ENCODE measurements at regions not wholly inside any gene's neighbourhood (a gene's known extent, or its start where the extent isn't known, plus 50 kb on each side); places are given as distances from the start of the nearest gene placed in this dataset.
"Not testable (repeated sequence)": the region's sequence is repeated elsewhere in the genome, so short reads cannot be mapped to it uniquely, and the experiment has no call there.

DNA sequence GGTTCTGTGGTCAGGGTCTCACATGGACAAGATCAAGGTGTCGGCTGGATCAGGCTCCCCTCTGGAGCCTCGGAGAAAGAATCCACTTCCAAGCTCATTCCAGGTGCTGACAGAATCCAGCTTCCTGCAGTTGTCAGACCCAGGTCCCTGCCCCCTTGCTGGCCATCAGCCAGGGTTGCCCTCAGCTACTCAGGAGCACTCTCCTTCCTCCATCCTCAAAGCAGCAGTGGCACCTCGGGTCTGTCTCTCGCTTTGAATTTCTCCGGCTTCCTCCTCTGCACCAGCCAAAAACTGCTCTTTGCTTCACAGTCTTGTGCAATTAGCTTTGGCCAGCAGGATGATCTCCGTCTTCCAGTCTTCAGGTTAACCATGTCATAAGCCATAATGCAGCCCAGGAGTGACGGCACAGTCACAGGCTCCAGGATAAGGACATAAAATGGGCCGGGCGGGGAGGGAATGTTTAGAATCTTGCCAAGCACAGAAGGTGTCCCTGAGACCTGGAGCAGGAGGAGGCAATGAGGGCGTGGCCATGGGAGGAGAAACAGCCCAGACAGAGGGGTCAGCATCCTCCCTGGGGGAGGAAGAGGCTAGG, 79.4 kb upstream of the SLC25A33 start:
- DNase-seq (ENCODE audit: low read depth in 4 of 4, low spot score in 3 of 4), result no peak

GRCh38 chr1:9465640-9466039, 73.6 kb upstream of the SLC25A33 start:
- no peak for DNase-seq (ENCODE audit: low read depth in 4 of 4, low spot score in 3 of 4)

DNA sequence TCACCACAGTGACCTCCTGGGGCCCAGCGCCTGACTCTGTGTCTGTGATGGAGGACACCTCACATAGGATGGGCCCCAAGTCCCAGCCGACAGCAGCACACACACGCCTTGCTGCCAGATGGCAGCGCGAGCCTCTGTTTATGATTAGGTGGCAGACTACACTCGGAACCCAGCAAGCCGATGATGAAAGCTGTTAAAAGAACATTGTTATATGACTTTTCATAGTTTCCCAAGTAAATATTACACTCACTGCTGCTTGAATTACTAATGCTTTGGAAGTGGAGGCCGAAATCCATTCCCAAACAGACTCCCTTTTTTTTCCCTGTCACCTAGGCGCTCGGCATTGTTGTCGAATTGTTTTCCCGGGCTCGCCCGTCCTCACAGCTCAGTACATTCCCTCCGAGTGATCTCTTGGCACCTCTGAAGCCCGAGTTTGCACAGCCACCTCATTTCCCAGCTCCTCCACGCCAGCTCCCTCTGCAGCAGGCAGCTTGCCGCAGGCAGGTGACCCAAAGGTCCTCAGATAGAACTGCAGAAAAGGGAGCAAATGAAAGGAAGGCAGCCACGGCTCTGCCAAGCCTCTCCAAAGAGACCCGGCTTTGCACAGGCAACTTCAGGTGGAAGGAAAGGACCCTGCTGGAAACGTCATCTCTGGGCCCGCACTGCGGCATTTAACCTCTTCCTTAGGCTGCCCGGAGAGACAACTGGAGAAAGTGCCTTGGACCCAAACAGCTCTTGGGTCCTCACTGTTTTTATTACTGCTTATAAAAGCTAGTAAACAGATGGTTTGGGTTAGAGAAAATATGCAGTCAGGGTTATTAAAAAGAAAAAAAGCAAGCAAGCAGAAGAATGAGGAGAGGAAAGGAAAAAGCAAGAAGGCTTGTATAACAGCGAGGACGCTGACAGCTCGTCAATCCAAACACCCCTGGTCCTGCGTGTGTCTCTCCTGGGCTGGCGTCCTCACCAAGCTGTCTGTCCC, 72.2 kb upstream of the SLC25A33 start:
- DNase-seq (ENCODE audit: low read depth in 4 of 4, low spot score in 3 of 4), result no peak

GRCh38 chr1:9469882-9470281, 69.4 kb upstream of the SLC25A33 start:
- DNase-seq (ENCODE audit: low read depth in 4 of 4, low spot score in 3 of 4), result not testable (repeated sequence)

DNA sequence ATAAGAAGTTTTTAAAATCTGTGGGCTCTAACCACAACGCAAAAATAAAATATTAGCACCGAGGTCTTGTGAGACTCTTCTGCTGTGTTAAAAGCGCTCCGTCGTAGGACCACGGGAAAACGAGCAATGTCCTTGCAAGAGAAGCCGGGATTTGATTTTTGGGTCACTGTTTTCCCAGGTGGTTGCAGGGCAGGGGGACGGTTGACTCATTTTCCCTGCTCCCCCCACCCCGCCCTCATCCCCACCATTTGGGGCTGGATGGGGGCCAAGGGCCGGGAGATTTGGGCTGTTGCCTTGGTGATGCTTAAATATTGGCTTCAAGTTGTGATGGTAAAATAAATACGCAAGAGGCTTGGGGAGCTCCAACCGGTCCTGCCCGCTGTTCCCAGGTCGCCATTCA, 67.6 kb upstream of the SLC25A33 start:
- DNase-seq (ENCODE audit: low read depth in 4 of 4, low spot score in 3 of 4), result no peak

DNA sequence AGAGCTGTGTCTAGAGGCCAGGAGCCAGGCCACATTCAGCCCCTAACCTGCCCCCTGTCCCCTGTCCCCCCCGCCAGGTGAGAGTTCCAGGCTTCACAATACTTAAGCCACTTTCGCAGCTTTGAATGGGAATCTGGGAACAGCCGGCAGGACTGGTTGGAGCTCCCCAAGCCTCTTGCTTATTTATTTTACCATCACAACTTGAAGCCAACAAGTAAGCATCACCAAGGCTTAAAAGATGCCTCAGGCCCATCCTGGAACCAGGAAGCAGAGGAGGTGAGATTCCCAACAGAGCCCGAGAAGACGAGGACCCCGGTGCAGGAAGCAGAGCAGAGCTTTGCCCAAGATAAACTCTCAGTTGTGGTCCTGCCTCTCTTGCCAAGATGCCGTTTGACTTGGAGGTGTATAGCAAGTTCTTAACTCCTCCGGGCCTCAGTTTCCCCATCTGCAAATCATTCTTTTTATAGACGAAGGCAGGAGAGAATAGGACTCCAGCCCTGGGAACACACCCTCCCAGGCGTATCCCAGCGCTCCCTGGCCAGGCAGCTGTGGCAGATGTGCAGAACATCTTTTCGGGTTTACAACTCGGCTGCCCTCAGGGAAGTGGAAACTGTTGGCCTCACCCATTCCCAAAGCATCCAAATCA, 66.8 kb upstream of the SLC25A33 start:
- no peak for DNase-seq (ENCODE audit: low read depth in 4 of 4, low spot score in 3 of 4)

DNA sequence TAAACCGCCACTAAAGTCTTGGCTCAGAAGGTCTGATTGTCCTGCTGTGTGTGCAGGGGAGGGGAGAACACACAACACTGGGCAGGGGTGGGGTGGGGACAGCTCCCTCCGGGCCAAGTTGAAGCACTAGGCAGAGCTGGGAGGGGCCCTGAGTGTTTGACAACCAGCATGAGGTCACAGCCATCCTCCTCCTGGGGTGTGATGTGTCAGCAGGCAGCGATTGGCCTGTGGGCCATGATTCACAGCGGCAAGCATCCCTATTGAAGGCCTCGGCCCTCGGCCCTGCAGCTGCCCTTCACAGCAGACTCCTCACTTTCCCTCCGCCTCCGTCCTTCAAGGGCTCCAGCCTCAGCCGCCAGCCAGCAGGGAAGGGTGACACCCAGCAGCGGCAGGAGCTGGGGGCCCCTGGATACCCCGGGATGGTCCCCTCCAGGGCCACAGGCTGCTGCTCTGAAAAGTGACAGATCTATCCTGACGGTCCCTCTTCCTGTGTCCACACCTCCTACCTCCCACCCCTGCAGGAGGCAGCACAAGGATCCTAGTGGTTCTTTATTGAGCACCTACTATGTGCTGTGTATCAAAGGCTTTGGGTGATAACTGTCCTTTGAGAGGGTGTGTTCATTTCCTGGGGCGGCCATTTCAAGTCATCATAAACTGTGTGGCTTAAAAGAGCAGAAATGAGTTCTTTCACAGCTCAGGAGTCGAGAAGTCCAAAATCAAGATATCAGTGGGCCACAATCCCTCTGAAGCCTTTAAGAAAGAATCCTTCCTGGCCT, 66.0 kb upstream of the SLC25A33 start:
- no peak for DNase-seq (ENCODE audit: low read depth in 4 of 4, low spot score in 3 of 4)

DNA sequence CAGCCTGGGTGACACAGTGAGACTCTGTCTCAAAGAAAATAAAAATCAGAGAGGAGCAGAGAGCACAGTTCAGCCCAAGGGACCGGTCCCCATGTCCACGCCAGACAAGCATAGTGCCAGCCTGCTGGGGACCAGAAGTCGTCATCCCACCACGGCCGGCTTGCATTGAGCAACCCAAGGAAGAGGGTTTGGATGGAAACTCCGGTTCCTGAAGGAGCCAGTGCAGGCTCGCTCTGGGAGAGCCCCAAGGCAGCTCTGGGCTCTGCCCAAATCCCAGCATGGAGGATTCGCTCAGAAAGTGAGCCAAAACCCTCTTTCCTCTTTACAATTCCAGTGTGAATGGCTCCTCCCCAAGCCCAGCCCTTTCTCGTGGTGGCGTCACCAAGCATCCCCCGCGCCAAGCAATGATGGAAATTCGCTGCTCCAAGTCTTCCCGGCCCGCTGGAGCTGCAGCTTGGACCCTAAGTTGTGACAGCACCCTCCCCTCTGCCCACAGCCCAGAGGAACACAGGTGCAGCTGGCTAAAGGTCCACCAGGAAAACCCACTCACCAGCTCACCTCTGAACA, 64.1 kb upstream of the SLC25A33 start:
- DNase-seq (ENCODE audit: low read depth in 4 of 4, low spot score in 3 of 4), result no peak

GRCh38 chr1:9476790-9477463, 62.3 kb upstream of the SLC25A33 start:
- no peak for DNase-seq (ENCODE audit: low read depth in 4 of 4, low spot score in 3 of 4)

DNA sequence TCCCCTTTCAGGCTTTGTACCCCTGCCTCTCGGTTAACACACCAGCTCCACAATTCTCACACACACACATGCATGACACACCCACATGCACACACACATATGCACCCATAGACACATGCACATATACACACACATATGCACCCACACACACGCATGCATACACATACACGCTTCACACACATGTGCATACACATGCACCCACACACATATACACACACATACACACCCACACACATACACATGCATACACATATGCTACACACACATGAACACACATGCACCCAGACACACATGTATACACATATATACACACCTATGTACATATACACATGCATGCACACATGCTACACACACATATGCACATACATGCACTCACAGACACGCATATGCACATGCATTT, 61.7 kb upstream of the SLC25A33 start:
- DNase-seq (ENCODE audit: low read depth in 4 of 4, low spot score in 3 of 4), result no peak

DNA sequence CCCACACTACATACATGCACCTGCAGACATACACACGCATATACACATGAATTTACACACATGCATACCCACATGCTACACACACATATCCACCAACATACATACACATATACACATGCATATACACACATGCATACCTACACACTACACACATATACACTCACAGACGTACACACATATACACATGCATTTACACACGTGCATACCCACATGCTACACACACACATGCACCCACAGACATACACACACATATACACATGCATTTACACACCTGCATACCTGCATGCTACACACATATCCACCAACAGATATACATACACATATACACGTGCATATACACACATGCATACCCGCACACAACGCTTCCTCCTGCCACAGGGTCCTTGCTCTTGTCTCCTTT, 61.2 kb upstream of the SLC25A33 start:
- DNase-seq (ENCODE audit: low read depth in 4 of 4, low spot score in 3 of 4), result no peak

DNA sequence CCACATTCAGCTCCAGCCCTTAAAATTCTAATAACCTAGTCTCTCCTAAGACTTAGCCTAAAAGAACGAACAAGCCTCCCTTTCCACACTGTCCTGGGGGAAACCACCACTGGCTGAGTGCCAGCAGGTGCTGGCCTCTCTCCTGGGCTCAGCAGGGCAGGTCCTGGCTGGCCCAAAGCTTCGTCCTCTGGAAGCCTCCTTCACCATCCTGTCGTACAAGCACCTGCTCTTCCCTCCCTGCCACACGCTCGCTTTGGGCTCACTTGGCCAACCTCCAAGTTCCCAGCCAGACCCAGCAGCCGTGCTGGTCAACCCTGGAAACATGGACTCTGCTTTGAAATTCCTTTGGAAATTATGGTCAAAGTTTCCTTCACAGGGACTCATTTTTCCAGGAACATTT, 58.2 kb upstream of the SLC25A33 start:
- no peak for DNase-seq (ENCODE audit: low read depth in 4 of 4, low spot score in 3 of 4)

DNA sequence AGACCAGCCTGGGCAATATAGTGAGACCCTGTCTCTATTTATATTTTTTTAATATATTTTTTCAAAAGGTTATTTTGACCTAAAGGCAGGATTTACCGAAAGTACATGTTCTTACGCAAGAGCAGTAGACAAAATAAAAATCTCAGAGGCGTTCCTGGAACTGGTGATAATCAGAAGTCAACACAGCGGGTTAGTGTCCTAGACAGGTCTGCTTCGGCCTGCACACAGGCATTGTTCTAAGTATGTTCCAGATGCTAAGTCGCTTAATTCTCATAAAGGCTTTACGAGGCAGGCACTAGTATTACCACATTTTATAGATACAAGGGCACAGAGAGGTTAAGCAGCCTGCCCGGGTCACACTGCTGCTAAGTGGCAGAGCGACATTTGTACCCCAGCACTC, 56.9 kb upstream of the SLC25A33 start:
- DNase-seq (ENCODE audit: low read depth in 4 of 4, low spot score in 3 of 4), result no peak

- DNase-seq (ENCODE audit: low read depth in 4 of 4, low spot score in 3 of 4), result no peak
These were observed 56.3 kb upstream of the SLC25A33 start for GRCh38 chr1:9482816-9483572.

DNA sequence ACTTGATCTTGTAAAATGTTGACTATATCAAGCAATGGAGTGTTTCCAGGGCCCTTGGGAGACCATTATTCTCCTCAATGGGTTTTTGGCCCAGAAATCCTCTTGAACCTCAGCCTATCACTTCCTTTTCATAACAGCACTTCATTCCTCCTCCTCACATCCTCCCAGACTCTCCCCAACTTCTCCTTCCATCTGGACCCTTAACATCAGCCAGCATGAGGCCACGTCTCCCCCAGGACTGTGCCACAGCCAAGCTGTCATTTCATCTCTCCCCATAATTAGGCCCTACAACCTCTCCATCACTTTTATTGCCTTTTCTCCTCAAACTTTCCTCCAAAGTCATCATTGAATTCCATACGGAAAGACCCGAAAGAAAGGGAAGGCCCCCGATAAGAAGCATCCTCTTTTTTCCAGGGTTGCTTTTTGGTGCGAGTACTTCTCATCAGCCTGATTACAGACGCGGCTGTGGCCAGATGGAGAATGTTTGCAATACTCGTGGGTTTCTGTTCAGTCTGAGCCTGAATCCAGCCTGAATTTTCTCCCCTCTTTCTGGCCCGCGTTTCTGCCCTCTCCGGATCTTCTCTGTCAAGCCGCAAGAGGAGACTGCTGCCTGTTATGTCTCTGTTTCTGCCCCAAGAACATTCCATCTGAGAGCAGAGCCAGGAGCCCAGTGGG, 52.7 kb upstream of the SLC25A33 start:
- DNase-seq (ENCODE audit: low read depth in 4 of 4, low spot score in 3 of 4), result no peak
